Stimulated activated CD8-positive, alpha-beta memory T cell treated with anti-CD3 and anti-CD28 coated beads, Interleukin-12 subunit alpha, Interleukin-12 subunit beta, amount 100 ng/mL, for 4 hours (primary cell): ENCODE measurements at regions not wholly inside any gene's neighbourhood (a gene's known extent, or its start where the extent isn't known, plus 50 kb on each side); places are given as distances from the start of the nearest gene placed in this dataset.

ENCODE experiments used
- DNase-seq: peaks from one replicate; pipeline ENCODE4 v3.0.0-alpha.2; 2020; ENCODE audit warnings: low read depth

GRCh38 chr3:46146548-46146947, 61.6 kb downstream of the CCR1 start:
- DNase-seq = no peak

GRCh38 chr3:46146021-46146420, 62.1 kb downstream of the CCR1 start:
- no peak for DNase-seq

DNA sequence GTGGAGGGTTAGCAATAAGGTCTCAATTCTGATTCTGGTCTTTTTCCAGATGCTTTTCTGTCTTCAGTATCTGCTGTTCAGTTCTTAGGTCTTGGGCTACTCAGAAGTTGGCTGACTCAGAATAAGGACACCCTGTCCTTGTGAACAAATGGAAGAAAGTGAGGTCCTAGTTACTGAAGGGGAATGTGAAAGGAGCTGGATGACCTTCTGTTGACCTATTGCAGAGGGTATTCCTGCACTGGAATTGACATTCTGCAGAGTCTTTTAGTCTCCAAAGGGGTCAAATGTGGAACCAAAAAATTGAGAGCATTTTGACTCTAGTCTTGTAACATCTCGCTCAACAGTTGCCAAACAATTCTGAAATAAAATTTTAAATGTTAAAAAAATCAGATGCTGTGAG, 63.0 kb downstream of the CCR1 start:
- no peak for DNase-seq

- no peak for DNase-seq
These were observed 64.1 kb downstream of the CCR1 start for GRCh38 chr3:46143951-46144473.

GRCh38 chr3:46141813-46142212, 66.3 kb downstream of the CCR1 start:
- no peak for DNase-seq

DNA sequence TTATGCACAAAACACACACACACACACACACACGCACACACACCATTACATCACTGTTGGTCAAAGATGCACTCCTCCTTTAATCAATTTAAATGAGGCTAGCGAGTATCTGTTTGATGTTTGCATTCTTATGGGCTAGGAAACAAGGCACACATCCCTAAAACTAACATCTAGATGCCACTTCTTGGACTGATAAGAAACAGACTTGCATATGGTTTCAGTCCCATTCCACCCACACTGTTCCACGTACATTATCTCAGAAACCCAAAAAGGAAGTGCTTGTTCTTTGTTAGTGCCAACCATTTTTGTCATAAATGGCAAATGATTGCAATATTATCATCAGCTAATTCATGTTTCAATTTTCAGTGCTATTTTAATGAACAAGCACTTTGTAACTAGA, 69.5 kb downstream of the CCR1 start:
- DNase-seq = no peak

DNA sequence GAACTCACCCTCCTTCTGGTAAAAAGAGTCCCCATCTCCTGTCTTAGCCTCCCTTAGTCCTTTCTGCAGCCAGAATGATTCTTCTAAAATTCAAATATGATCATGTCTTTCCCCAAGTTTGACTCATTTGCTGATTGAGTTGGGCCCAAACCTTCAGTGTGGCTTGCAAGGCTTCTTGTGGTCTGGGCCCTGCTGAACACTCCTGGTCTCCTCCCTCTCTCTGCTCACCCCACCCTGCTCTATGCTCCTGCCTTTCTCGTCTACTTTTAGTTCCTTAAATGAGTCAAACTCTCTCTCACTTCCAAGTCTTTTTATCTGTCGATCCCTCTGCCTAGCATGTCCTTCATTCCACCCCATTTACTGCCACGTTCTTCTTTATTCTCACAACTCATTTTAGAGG, 72.6 kb downstream of the CCR1 start:
- no peak for DNase-seq

GRCh38 chr3:46133285-46133684, 74.8 kb downstream of the CCR1 start:
- DNase-seq = no peak

- no peak for DNase-seq
These were observed 75.5 kb downstream of the CCR1 start for GRCh38 chr3:46132565-46132964.

GRCh38 chr3:46131884-46132450, 76.1 kb downstream of the CCR1 start:
- DNase-seq = no peak

DNA sequence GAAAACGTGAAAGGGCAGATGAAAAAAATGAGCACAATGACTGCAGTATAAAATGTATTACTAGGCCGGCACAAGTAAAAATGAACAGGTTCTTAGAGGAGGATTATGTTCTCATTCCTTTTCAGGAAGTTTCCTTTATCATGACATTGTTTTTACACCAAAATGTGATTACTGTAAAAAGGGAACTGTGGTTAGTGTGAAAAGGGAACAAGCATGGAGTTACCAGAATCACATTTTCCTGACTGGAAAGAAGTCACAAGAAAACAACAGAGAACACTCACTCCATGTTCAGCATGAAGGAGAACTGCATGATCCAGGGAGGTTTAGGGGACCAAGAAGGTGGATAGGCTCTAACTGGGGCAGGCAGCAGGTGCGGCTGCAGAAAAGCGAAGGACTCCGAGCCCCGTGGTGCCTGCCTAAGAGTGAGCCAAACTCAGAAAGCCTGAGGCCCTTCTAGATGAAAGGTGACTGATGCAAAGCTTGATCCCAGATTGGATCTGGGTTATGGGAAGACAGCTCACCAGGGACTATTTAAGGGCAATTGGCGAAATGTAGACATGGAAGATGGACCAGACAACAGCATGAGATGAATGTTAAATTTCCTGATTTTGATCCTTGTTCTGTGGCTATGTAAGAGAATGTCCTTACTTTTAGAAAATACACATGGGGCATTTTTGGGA, 77.3 kb downstream of the CCR1 start:
- no peak for DNase-seq

GRCh38 chr3:46129588-46130272, 78.4 kb downstream of the CCR1 start:
- no peak for DNase-seq

DNA sequence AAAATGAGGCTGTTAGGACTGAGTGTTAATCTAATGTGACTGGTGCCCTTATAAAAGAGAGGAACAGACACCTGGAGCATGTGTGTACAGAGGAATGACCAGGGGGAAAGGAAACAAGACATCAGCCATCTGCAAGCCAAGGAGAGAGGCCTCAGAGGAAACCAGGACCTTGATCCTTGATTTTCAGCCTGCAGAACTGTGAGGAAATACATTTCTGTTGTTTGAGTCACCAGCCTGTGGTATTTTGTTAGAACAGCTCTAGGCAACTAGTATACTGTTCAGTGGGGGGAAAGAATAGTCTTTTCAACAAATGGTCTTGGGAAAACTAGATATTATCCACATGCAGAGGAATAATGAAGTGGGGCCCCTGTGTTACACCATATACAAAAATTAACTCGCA, 80.6 kb downstream of the CCR1 start:
- DNase-seq = no peak

DNA sequence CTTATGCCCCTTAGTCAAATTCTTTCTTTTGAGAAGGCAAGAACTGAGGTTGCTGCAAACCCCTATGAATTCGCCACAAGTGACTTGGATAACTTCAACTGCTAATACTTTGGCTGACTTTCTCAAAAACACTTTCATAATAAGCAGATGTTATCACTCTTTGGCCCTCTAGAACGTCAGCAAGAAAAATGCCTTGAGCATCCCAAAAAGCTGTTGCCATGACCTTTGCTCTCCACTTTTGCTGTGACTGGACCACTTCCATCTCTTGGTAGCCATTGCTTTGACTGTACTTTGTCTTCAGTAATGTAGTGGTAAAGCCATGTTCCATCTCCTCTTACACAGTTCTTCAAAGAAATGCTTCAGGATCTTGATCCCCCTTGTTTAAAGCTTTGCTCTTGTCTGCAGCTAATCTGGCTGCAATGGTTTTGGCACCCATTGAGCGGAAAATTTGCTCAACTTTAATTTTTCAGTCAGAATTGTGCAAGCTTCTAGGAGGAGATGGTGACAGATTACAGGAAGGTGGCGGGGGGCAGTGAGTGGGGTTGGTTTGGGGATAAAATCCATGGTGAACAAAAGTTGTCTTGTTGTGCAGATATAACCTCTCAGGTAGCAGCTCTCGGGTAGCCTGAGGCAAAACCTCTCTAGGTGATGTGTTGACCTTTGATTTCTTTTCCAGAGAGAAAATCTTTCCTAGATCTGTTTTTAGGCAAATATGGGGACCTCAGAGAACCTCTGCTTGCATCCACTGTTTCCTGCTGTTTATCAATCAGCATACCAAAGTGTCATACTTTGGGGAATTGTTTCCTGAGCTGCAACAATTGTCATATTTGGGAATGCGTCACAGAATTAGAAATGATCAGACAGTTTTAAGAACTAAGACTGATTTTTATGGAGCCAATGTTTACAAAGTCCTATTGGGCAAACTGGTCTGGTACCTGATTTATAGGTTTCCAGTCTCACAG, 83.6 kb downstream of the CCR1 start:
- DNase-seq = no peak

- DNase-seq = no peak
These were observed 84.5 kb downstream of the CCR1 start for GRCh38 chr3:46123646-46124045.

- DNase-seq = no peak
These were observed 86.0 kb downstream of the CCR1 start for GRCh38 chr3:46122091-46122490.

DNA sequence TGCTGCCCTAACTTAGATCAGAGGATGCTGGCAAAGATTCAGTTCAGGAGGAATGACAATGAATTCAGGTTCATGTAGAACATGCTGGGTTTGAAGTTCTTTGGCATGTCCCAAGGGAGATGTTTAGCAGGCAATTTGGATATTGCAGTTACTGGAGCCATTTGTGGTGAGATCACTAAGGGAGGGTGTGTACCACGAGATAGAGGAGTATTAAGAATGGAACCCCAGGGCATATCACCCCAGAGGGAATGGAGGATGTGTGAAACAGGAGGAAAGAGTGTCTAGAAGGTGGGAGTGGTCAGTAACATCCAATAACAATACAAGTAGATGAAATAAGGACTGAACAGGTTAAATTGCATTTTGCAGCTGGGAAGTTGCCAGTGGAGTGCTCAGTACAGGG, 87.1 kb downstream of the CCR1 start:
- DNase-seq = no peak

GRCh38 chr3:46119709-46120498, 88.2 kb downstream of the CCR1 start:
- DNase-seq = no peak

DNA sequence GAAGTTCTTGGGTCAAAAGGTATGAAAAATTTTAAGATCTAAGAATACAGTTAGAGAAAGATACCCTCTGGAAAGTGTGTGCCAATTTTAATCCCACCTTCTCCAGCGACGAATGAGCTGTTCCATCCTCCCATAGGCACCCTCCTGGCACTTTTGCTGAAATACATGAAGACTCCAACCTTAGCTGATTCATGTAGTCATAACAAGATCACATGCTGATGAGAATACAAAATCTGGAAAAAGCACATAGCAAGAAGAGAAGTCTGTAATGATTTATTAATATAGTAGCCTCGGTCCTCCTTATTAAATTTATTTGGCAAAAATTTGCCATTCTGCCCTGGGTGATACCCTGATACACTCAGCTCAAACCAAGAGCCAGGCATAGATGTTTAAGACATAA, 88.9 kb downstream of the CCR1 start:
- DNase-seq = no peak

- no peak for DNase-seq
These were observed 89.7 kb upstream of the XCR1 start for GRCh38 chr3:46116996-46117395.

DNA sequence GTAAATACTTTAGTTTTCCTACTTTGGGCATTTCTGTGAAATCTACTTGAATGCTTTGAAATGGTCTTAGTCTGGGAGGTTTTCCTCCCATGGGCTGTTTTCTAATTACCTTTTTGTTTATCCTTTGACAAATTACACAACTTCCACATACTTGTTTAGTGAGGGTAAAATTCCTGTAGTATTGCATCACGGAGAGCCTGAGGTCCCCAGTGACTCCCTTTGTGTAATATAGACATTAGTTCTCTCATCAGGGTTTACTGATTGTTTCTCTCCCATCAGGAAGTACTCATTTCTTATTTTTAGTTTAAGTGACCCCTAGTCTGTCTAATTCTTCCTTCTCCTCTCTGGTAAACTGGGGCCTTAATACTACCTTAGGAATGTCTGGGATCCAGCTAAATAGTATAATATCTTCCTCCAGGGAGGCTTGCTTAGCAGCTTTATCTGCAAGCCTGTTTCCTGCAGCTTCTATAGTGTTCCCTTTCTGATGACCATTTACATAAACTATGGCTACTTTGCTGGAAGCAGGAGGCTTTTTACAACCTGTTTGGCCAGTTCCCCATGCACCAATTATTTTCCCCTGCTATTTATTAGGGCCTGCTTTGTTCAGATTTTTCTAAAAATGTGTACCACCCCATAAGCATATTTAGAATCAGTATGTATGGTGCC, 87.2 kb upstream of the XCR1 start:
- no peak for DNase-seq
